ENCODE measurements at regions not wholly inside any gene's neighbourhood (a gene's known extent, or its start where the extent isn't known, plus 50 kb on each side); places are given as distances from the start of the nearest gene placed in this dataset.

GRCh38 chr2:238787501-238787900 lies 60.4 kb upstream of the TWIST2 start:
- TF ChIP-seq, protein P1, sequence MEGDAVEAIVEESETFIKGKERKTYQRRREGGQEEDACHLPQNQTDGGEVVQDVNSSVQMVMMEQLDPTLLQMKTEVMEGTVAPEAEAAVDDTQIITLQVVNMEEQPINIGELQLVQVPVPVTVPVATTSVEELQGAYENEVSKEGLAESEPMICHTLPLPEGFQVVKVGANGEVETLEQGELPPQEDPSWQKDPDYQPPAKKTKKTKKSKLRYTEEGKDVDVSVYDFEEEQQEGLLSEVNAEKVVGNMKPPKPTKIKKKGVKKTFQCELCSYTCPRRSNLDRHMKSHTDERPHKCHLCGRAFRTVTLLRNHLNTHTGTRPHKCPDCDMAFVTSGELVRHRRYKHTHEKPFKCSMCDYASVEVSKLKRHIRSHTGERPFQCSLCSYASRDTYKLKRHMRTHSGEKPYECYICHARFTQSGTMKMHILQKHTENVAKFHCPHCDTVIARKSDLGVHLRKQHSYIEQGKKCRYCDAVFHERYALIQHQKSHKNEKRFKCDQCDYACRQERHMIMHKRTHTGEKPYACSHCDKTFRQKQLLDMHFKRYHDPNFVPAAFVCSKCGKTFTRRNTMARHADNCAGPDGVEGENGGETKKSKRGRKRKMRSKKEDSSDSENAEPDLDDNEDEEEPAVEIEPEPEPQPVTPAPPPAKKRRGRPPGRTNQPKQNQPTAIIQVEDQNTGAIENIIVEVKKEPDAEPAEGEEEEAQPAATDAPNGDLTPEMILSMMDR (IDR thresholded peaks at IDR 0.05): no peak
- no peak for TF ChIP-seq POLR2A (IDR thresholded peaks at IDR 0.05)
- DNase-seq (no peak), ATAC-seq (no peak)
- intact Hi-C loops (cut with DNase I): loop anchor here in 1 of 2 donors (10.0 kb wide), 1 partner anchor 423 kb away; no protein-coding TSS in a partner anchor
- Histone ChIP-seq H3K4me1 (no peaks in the 10 kb centered on the region), H3K27me3 (no peaks in the 10 kb centered on the region), H3K36me3 (no peaks in the 10 kb centered on the region), H3K27ac (no peak overlapping the region), H3K9me3 (no peaks in the 10 kb centered on the region), H3K4me3 (no peak overlapping the region)
- 75% methylated on average over 5 of the region's 5 CpGs for WGBS (ENCODE audit: insufficient coverage, low coverage, low lambda C conversion rate, missing lambda C conversion rate)

- H3K27ac ChIP-seq: no peak overlapping the region
- no peaks in the 10 kb centered on the region for H3K9me3 ChIP-seq
- intact Hi-C loops (cut with DNase I): loop anchor here in 1 of 2 donors (10.0 kb wide), 1 partner anchor 425 kb away; no protein-coding TSS in a partner anchor
- no peaks in the 10 kb centered on the region for H3K36me3 ChIP-seq
- H3K4me3 ChIP-seq: no peak overlapping the region
- no peak for ATAC-seq
- 83% methylated on average over 8 of the region's 8 CpGs for WGBS (ENCODE audit: insufficient coverage, low coverage, low lambda C conversion rate, missing lambda C conversion rate)
- no peak for DNase-seq
- no peaks in the 10 kb centered on the region for H3K27me3 ChIP-seq
- no peaks in the 10 kb centered on the region for H3K4me1 ChIP-seq
- TF ChIP-seq, protein P1 (IDR thresholded peaks at IDR 0.05): no peak
- TF ChIP-seq POLR2A (IDR thresholded peaks at IDR 0.05): no peak
These were observed 58.5 kb upstream of the TWIST2 start for GRCh38 chr2:238789317-238789806.

- no peak for TF ChIP-seq POLR2A (IDR thresholded peaks at IDR 0.05)
- H3K4me1 ChIP-seq: no peaks in the 10 kb centered on the region
- H3K27ac ChIP-seq: no peak overlapping the region
- intact Hi-C loops (cut with DNase I): no loop called here
- 75% methylated on average over 14 of the region's 16 CpGs for whole genome bisulfite sequencing (ENCODE audit: insufficient coverage, low coverage, low lambda C conversion rate, missing lambda C conversion rate)
- ATAC-seq (no peak), DNase-seq (no peak)
- H3K4me3 ChIP-seq: no peak overlapping the region
- H3K27me3 ChIP-seq: no peaks in the 10 kb centered on the region
- no peaks in the 10 kb centered on the region for H3K9me3 ChIP-seq
- no peaks in the 10 kb centered on the region for H3K36me3 ChIP-seq
These were observed 57.6 kb upstream of the TWIST2 start for GRCh38 chr2:238790126-238790832.

DNA sequence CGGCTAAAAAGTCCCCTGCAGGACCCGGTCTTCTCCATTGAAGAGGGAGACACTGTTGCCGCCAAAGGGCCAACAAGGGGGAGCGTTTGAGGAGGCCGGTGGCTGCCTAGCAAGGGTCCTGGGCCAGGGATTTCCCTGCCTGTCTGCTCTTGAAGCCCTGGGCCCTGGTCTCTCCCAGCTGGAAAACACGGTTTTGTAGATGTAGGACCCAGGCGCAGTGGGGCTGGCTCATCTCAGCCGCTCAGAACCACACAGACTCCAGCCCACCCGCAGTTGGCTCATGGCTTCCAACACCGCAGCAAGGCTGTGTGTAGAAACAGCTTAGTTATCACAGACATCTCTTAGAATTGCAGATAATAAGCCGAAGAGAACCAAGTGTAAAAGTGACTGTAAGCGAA lies 57.1 kb upstream of the TWIST2 start:
- Histone ChIP-seq H3K9me3 (no peaks in the 10 kb centered on the region), H3K4me1 (no peaks in the 10 kb centered on the region), H3K4me3 (no peak overlapping the region), H3K36me3 (no peaks in the 10 kb centered on the region), H3K27me3 (no peaks in the 10 kb centered on the region), H3K27ac (no peak overlapping the region)
- WGBS (ENCODE audit: insufficient coverage, low coverage, low lambda C conversion rate, missing lambda C conversion rate): 63% methylated on average over 5 of the region's 12 CpGs
- no peak for TF ChIP-seq POLR2A (IDR thresholded peaks at IDR 0.05)
- TF ChIP-seq, protein P1 (IDR thresholded peaks at IDR 0.05): no peak
- ATAC-seq (no peak), DNase-seq (no peak)
- intact Hi-C loops (cut with DNase I): no loop called here

- Histone ChIP-seq H3K9me3 (no peaks in the 10 kb centered on the region), H3K27ac (no peak overlapping the region), H3K27me3 (no peaks in the 10 kb centered on the region), H3K4me1 (no peaks in the 10 kb centered on the region), H3K36me3 (no peaks in the 10 kb centered on the region), H3K4me3 (no peak overlapping the region)
- intact Hi-C loops (cut with DNase I): no loop called here
- 75% methylated on average over 4 of the region's 14 CpGs for WGBS (ENCODE audit: insufficient coverage, low coverage, low lambda C conversion rate, missing lambda C conversion rate)
- TF ChIP-seq, protein P1 (IDR thresholded peaks at IDR 0.05): no peak
- no peak for TF ChIP-seq POLR2A (IDR thresholded peaks at IDR 0.05)
- no peak for DNase-seq
- ATAC-seq: no peak
These were observed 56.5 kb upstream of the TWIST2 start for GRCh38 chr2:238791354-238791753.
